Loucy (cell line): ENCODE measurements at regions not wholly inside any gene's neighbourhood (a gene's known extent, or its start where the extent isn't known, plus 50 kb on each side); places are given as distances from the start of the nearest gene placed in this dataset.

Experiments
- EZH2phosphoT487 ChIP-seq: fragments of 200-600 bp; IDR thresholded peaks from 2 replicates; pipeline ENCODE4 v1.6.1; 2018; ENCODE audit warnings: antibody characterized with exemption, mild to moderate bottlenecking, moderate library complexity, borderline replicate concordance
- TF ChIP-seq, protein P1 (sequence below): fragments of 200-600 bp; sonication (generic); conservative IDR thresholded peaks from 2 replicates; pipeline ENCODE4 v1.5.1; 2014; ENCODE audit warnings: mild to moderate bottlenecking, antibody characterized with exemption, low read length

DNA sequence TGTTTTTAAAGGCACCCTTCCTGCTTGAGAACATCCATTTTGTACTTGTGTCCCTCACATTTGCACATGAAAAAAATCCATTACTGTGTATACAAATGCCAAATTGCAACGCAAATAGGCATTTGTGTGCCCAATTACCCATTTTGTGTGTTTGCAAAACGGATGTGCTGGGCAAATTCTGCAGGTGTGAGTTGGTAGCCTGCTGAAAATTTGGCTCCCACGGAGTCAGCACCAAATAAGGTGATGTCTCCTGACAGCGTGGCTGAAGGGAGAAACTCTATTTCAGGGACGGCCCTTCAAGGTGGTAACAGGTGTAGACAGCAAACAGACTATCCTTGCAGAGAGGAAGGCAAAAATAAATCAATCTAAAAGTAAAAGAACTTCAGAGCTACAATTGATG is 661.1 kb downstream of the BCL11A start:
- TF ChIP-seq, protein P1, sequence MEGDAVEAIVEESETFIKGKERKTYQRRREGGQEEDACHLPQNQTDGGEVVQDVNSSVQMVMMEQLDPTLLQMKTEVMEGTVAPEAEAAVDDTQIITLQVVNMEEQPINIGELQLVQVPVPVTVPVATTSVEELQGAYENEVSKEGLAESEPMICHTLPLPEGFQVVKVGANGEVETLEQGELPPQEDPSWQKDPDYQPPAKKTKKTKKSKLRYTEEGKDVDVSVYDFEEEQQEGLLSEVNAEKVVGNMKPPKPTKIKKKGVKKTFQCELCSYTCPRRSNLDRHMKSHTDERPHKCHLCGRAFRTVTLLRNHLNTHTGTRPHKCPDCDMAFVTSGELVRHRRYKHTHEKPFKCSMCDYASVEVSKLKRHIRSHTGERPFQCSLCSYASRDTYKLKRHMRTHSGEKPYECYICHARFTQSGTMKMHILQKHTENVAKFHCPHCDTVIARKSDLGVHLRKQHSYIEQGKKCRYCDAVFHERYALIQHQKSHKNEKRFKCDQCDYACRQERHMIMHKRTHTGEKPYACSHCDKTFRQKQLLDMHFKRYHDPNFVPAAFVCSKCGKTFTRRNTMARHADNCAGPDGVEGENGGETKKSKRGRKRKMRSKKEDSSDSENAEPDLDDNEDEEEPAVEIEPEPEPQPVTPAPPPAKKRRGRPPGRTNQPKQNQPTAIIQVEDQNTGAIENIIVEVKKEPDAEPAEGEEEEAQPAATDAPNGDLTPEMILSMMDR, result no peak
- TF ChIP-seq EZH2phosphoT487, result no peak
